ENCODE measurements at regions not wholly inside any gene's neighbourhood (a gene's known extent, or its start where the extent isn't known, plus 50 kb on each side); places are given as distances from the start of the nearest gene placed in this dataset.

DNA sequence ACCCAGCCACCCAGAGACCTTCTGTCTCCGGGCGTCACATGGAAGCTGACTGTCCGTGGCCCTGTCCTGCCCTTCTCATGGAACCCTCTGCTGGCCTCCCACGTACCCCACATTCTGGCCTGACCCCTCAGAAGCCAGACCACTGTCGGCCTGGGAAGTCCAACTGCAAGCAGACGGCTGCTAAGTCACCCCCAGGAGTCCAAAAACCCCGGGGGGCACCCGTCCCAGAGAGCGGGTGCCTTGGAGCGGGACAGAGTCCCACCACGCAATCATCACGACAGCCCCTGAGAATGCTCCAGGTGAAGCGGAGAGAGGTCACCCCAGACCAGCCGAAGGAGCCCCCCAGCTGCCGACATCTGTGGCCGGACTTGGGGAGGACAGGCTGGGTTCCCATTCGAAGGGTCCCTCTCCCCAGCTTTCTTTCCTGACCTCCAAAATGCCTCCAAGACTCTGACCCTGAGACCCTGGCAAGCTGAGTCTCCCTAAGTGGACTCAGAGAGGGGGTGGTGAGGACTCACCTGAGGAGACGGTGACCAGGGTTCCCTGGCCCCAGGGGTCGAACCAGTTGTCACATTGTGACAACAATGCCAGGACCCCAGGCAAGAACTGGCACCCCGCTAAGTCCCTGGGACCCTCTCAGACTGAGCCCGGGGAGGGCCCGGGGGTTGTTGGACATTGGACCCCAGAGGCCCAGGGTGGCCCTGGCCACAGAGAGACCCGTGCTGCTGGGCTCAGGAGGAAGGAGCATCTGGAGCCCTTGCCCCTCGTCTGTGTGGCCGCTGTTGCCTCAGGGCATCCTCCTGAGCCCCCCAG, 337.1 kb downstream of the TMEM121 start:
- peak overlapping the region; percentile 60 for H3K4me3 ChIP-seq (ENCODE audit: low read length)
- H3K9me3 ChIP-seq (ENCODE audit: low read depth, low read length), result no peaks in the 10 kb centered on the region
- peaks cover 5% of the 10 kb centered on the region for H3K4me1 ChIP-seq (ENCODE audit: insufficient read depth, low read length)
- H3K27me3 ChIP-seq (ENCODE audit: insufficient read depth, low read length), result peaks cover 24% of the 10 kb centered on the region

- Histone ChIP-seq H3K27me3 (ENCODE audit: insufficient read depth, low read length) (peaks cover 24% of the 10 kb centered on the region), H3K4me3 (ENCODE audit: low read length) (peak overlapping the region; percentile 60)
Measured at GRCh38 chr14:105864116-105864515, 337.7 kb downstream of the TMEM121 start.

DNA sequence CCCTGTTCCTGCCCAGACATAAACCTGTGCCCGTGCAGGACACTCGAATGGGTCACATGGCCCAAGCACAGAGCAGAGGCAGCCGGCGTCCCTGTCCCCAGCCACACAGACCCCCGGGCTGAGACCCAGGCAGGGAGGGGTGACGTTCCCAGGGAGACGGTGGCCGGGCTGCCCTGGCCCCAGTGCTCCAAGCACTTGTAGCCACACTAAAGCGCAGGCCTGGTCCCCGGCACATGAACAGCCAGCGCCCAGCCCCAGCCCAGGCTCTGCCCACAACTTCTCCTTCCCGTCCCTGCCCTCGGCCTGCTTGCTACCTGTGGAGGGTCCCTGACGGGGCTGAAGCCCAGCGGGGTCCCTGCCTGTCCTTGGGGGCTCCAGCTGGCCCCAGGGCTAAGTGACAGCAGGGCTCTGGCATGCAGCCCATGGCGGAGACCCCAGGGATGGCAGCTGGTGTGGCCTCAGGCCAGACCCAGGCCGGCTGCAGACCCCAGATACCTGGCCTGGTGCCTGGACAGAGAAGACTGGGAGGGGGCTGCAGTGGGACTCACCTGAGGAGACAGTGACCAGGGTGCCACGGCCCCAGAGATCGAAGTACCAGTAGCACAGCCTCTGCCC, 338.4 kb downstream of the TMEM121 start:
- peaks cover 24% of the 10 kb centered on the region for H3K27me3 ChIP-seq (ENCODE audit: insufficient read depth, low read length)
- peaks cover 5% of the 10 kb centered on the region for H3K4me1 ChIP-seq (ENCODE audit: insufficient read depth, low read length)
- no peaks in the 10 kb centered on the region for H3K9me3 ChIP-seq (ENCODE audit: low read depth, low read length)
- peak overlapping the region; percentile 60 for H3K4me3 ChIP-seq (ENCODE audit: low read length)

More at GRCh38 chr14:105864116-105864515, 337.7 kb downstream of the TMEM121 start:
- H3K4me1 ChIP-seq (ENCODE audit: insufficient read depth, low read length), result peaks cover 5% of the 10 kb centered on the region
- H3K9me3 ChIP-seq (ENCODE audit: low read depth, low read length), result no peaks in the 10 kb centered on the region

GRCh38 chr14:105865266-105865903, 339.0 kb downstream of the TMEM121 start:
- Histone ChIP-seq H3K27me3 (ENCODE audit: insufficient read depth, low read length) (peaks cover 24% of the 10 kb centered on the region), H3K9me3 (ENCODE audit: low read depth, low read length) (no peaks in the 10 kb centered on the region), H3K4me3 (ENCODE audit: low read length) (no peak overlapping the region), H3K4me1 (ENCODE audit: insufficient read depth, low read length) (peaks cover 5% of the 10 kb centered on the region)

- peaks cover 2% of the 10 kb centered on the region for H3K4me1 ChIP-seq (ENCODE audit: insufficient read depth, low read length)
- H3K9me3 ChIP-seq (ENCODE audit: low read depth, low read length), result no peaks in the 10 kb centered on the region
- H3K4me3 ChIP-seq (ENCODE audit: low read length), result no peak overlapping the region
- peaks cover 17% of the 10 kb centered on the region for H3K27me3 ChIP-seq (ENCODE audit: insufficient read depth, low read length)
Measured at GRCh38 chr14:105865904-105866840, 339.8 kb downstream of the TMEM121 start.

DNA sequence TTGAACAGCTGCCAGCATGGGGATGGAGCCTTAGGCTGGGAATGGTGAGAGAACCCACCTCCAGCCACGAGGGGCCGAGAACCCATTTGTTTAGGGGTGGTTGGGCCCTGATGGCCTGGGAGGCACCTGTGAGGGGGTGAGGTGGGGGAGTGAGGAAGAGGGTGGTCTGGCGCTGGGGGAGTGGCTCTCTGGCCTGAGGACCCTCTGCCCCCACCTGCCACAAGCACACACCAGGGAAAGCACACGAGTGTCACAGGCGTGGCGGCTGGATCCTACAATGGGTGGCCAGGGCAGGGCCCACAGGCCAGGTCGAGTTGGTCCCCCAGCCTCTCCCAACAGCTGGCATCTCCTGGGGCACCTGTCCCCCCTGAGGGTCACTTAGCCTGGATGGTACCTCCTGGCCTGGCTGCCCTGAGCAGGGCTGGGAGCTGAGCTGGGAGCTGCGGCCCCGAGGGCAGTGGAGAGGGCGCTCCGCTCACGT, 340.5 kb downstream of the TMEM121 start:
- Histone ChIP-seq H3K4me3 (ENCODE audit: low read length) (no peak overlapping the region), H3K9me3 (ENCODE audit: low read depth, low read length) (no peaks in the 10 kb centered on the region), H3K4me1 (ENCODE audit: insufficient read depth, low read length) (no peaks in the 10 kb centered on the region), H3K27me3 (ENCODE audit: insufficient read depth, low read length) (peaks cover 17% of the 10 kb centered on the region)

DNA sequence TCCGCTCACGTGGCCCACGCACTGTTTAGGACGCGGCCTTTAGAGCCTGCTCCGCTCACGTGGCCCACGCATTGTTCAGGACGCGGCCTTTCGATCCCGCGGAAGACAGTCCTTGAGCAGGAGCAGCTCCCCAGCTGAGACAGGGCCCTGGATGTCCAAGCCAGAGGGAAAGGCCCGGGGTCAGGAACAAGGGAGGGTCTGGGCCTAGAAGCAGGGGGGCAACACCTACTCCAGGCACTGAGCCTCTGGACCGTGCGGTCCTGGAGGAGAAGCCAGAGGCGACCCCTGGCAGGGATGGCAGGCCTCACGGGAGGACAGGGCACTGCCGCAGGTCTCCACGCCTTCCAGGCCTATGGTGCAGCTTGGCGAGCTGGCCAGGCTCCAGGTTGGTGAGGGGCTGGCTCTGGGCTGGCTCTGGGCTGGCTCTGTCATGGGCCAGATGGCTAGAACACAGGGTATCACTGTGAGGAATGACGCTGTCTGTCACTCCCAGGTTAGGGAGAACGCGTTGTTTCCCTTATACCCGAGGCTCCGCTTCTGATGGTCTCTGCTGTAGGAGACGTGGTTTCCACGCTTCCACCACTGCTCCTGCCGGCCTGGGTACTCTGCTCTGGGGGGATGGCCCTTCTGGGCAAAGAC, 341.7 kb downstream of the TMEM121 start:
- H3K4me3 ChIP-seq (ENCODE audit: low read length), result no peak overlapping the region
- peaks cover 11% of the 10 kb centered on the region for H3K27me3 ChIP-seq (ENCODE audit: insufficient read depth, low read length)
- no peaks in the 10 kb centered on the region for H3K9me3 ChIP-seq (ENCODE audit: low read depth, low read length)
- no peaks in the 10 kb centered on the region for H3K4me1 ChIP-seq (ENCODE audit: insufficient read depth, low read length)

GRCh38 chr14:105871590-105871989, 345.2 kb downstream of the TMEM121 start:
- H3K4me1 ChIP-seq (ENCODE audit: insufficient read depth, low read length), result no peaks in the 10 kb centered on the region
- no peaks in the 10 kb centered on the region for H3K9me3 ChIP-seq (ENCODE audit: low read depth, low read length)
- no peak overlapping the region for H3K4me3 ChIP-seq (ENCODE audit: low read length)
- no peaks in the 10 kb centered on the region for H3K27me3 ChIP-seq (ENCODE audit: insufficient read depth, low read length)

GRCh38 chr14:105873870-105874512, 347.6 kb downstream of the TMEM121 start:
- Histone ChIP-seq H3K27me3 (ENCODE audit: insufficient read depth, low read length) (no peaks in the 10 kb centered on the region), H3K9me3 (ENCODE audit: low read depth, low read length) (no peaks in the 10 kb centered on the region), H3K4me3 (ENCODE audit: low read length) (no peak overlapping the region), H3K4me1 (ENCODE audit: insufficient read depth, low read length) (no peaks in the 10 kb centered on the region)

GRCh38 chr14:105876158-105876557, 349.8 kb downstream of the TMEM121 start:
- Histone ChIP-seq H3K4me3 (ENCODE audit: low read length) (no peak overlapping the region), H3K4me1 (ENCODE audit: insufficient read depth, low read length) (no peaks in the 10 kb centered on the region), H3K9me3 (ENCODE audit: low read depth, low read length) (no peaks in the 10 kb centered on the region), H3K27me3 (ENCODE audit: insufficient read depth, low read length) (no peaks in the 10 kb centered on the region)

DNA sequence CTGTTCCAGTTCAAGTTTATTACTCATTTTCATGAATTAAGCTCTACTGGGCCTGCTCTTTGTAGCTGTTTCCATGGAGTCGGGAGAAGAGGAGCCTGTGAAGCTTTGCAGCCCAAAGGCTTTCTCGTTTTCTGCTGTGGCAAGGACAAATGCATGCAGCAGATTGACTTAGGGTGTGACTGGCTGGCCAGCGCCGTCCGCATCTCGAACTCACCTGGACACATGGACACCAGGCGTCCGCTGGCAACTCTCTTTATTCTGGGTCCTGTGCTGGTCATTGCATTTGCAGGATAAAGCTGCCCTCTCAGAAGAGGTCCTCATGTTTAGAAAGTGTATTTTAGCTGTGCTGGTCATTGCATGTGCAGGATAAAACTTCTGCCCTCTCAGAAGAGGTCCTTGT, 350.4 kb downstream of the TMEM121 start:
- no peaks in the 10 kb centered on the region for H3K27me3 ChIP-seq (ENCODE audit: insufficient read depth, low read length)
- no peak overlapping the region for H3K4me3 ChIP-seq (ENCODE audit: low read length)
- H3K4me1 ChIP-seq (ENCODE audit: insufficient read depth, low read length), result no peaks in the 10 kb centered on the region
- H3K9me3 ChIP-seq (ENCODE audit: low read depth, low read length), result no peaks in the 10 kb centered on the region

- Histone ChIP-seq H3K27me3 (ENCODE audit: insufficient read depth, low read length) (no peaks in the 10 kb centered on the region), H3K4me1 (ENCODE audit: insufficient read depth, low read length) (no peaks in the 10 kb centered on the region), H3K4me3 (ENCODE audit: low read length) (no peak overlapping the region), H3K9me3 (ENCODE audit: low read depth, low read length) (no peaks in the 10 kb centered on the region)
Measured at GRCh38 chr14:105877645-105878044, 351.3 kb downstream of the TMEM121 start.

- no peaks in the 10 kb centered on the region for H3K4me1 ChIP-seq (ENCODE audit: insufficient read depth, low read length)
- no peaks in the 10 kb centered on the region for H3K27me3 ChIP-seq (ENCODE audit: insufficient read depth, low read length)
- no peaks in the 10 kb centered on the region for H3K9me3 ChIP-seq (ENCODE audit: low read depth, low read length)
- no peak overlapping the region for H3K4me3 ChIP-seq (ENCODE audit: low read length)
Measured at GRCh38 chr14:105878125-105878524, 351.7 kb downstream of the TMEM121 start.

DNA sequence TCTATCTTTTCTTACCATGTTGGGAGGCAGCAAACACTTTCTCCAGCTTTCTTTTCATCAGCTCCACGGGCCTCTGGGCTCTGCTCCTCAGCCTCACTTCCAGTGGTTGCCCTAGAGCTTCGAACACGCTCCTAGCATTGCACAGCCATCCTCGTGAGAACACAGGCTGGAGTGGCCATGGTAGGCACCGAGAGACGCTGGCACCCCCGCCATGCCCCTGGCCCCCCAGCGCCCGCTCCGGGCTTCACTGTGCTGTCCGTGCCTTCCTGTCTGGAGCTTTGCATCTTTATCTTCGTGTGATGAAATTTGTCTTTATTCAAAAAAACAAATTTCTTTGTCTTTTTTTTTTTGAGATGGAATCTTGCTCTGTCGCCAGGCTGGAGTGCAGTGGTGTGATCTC, 352.2 kb downstream of the TMEM121 start:
- Histone ChIP-seq H3K9me3 (ENCODE audit: low read depth, low read length) (no peaks in the 10 kb centered on the region), H3K27me3 (ENCODE audit: insufficient read depth, low read length) (no peaks in the 10 kb centered on the region), H3K4me1 (ENCODE audit: insufficient read depth, low read length) (no peaks in the 10 kb centered on the region), H3K4me3 (ENCODE audit: low read length) (no peak overlapping the region)

Data from mononuclear cell (primary cell).